ENCODE measurements at regions not wholly inside any gene's neighbourhood (a gene's known extent, or its start where the extent isn't known, plus 50 kb on each side); places are given as distances from the start of the nearest gene placed in this dataset.

DNA sequence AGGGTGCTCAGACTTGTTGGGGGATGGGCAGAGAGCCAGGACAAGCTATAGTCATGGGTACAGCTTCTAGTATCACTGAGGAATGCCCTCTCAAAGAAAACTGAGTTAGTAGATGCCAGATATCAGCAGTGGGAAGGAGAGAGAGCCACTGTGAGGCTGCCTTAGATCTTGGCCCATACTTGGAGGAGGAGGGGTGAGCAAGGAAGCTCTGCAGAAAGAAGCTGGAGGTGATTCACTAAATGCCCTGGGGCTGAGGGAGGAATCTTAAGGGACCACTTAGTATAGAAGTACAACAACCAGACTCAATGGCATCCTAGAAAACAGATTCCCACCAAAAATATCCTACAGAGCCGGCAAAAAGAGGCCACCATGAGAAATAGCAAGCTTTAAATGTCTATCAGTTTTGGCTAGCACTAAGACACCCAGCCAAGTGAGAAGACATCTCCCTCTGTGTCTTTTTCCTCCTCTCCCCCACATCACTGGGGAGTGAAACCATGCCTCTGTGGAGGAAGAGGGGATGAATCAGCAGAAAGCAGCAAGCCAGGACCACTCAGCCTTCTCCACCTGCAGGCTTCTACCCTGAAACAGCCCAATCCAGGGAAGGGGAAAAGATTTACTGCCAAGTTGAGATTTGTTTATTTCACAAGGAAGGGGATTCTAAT lies 282.5 kb upstream of the STT3B start:
- TF ChIP-seq BHLHE40 (IDR thresholded peaks at IDR 0.05; ENCODE audit: low read depth, low read length) (no peak), POLR2A (IDR thresholded peaks at IDR 0.05; ENCODE audit: low read depth, low read length) (no peak), CEBPB (IDR thresholded peaks at IDR 0.05; ENCODE audit: low read depth, low read length) (no peak)
- TF ChIP-seq, protein P1, sequence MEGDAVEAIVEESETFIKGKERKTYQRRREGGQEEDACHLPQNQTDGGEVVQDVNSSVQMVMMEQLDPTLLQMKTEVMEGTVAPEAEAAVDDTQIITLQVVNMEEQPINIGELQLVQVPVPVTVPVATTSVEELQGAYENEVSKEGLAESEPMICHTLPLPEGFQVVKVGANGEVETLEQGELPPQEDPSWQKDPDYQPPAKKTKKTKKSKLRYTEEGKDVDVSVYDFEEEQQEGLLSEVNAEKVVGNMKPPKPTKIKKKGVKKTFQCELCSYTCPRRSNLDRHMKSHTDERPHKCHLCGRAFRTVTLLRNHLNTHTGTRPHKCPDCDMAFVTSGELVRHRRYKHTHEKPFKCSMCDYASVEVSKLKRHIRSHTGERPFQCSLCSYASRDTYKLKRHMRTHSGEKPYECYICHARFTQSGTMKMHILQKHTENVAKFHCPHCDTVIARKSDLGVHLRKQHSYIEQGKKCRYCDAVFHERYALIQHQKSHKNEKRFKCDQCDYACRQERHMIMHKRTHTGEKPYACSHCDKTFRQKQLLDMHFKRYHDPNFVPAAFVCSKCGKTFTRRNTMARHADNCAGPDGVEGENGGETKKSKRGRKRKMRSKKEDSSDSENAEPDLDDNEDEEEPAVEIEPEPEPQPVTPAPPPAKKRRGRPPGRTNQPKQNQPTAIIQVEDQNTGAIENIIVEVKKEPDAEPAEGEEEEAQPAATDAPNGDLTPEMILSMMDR (conservative IDR thresholded peaks at IDR 0.05; ENCODE audit: low read depth, low read length) = no peak
- TF ChIP-seq, protein P2, sequence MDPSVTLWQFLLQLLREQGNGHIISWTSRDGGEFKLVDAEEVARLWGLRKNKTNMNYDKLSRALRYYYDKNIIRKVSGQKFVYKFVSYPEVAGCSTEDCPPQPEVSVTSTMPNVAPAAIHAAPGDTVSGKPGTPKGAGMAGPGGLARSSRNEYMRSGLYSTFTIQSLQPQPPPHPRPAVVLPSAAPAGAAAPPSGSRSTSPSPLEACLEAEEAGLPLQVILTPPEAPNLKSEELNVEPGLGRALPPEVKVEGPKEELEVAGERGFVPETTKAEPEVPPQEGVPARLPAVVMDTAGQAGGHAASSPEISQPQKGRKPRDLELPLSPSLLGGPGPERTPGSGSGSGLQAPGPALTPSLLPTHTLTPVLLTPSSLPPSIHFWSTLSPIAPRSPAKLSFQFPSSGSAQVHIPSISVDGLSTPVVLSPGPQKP (IDR thresholded peaks at IDR 0.05; ENCODE audit: borderline replicate concordance, low read depth, low read length) = no peak

Measured in IMR-90 (cell line).